ENCODE measurements at regions not wholly inside any gene's neighbourhood (a gene's known extent, or its start where the extent isn't known, plus 50 kb on each side); places are given as distances from the start of the nearest gene placed in this dataset.

- TF ChIP-seq, protein P1, sequence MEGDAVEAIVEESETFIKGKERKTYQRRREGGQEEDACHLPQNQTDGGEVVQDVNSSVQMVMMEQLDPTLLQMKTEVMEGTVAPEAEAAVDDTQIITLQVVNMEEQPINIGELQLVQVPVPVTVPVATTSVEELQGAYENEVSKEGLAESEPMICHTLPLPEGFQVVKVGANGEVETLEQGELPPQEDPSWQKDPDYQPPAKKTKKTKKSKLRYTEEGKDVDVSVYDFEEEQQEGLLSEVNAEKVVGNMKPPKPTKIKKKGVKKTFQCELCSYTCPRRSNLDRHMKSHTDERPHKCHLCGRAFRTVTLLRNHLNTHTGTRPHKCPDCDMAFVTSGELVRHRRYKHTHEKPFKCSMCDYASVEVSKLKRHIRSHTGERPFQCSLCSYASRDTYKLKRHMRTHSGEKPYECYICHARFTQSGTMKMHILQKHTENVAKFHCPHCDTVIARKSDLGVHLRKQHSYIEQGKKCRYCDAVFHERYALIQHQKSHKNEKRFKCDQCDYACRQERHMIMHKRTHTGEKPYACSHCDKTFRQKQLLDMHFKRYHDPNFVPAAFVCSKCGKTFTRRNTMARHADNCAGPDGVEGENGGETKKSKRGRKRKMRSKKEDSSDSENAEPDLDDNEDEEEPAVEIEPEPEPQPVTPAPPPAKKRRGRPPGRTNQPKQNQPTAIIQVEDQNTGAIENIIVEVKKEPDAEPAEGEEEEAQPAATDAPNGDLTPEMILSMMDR (IDR thresholded peaks at IDR 0.05): no peak
- TF ChIP-seq EP300 (IDR thresholded peaks at IDR 0.05): no peak
Observed at GRCh38 chr7:130879191-130879590, 145.2 kb upstream of the KLF14 start.

Data from tibial nerve (tissue), 4 donors.